ENCODE measurements at regions not wholly inside any gene's neighbourhood (a gene's known extent, or its start where the extent isn't known, plus 50 kb on each side); places are given as distances from the start of the nearest gene placed in this dataset.

GRCh38 chr17:34820922-34821321, 140.3 kb downstream of the CCT6B start:
- no peak for TF ChIP-seq GATA2 (IDR thresholded peaks at IDR 0.05; ENCODE audit: low read depth, low read length)
- no peak for TF ChIP-seq GATA3 (IDR thresholded peaks at IDR 0.05; ENCODE audit: low read depth, low read length)

Measured in SH-SY5Y (cell line).